Brain microvascular endothelial cell (primary cell): ENCODE measurements at regions not wholly inside any gene's neighbourhood (a gene's known extent, or its start where the extent isn't known, plus 50 kb on each side); places are given as distances from the start of the nearest gene placed in this dataset.

Experiments used
- DNase-seq: peaks from one replicate; pipeline ENCODE4 v3.0.0-alpha.2; 2020
- H3K27ac ChIP-seq: fragments of 250-450 bp; sonication (Bioruptor Pico); 2 replicates; pipeline ENCODE4 v1.5.1; 2020; ENCODE audit warnings: mild to moderate bottlenecking, moderate library complexity
- H3K27me3 ChIP-seq: fragments of 250-450 bp; sonication (Bioruptor Pico); replicated peaks from 2 replicates; pipeline ENCODE4 v1.5.1; 2020; ENCODE audit warnings: mild to moderate bottlenecking
- H3K36me3 ChIP-seq: fragments of 250-450 bp; sonication (Bioruptor Pico); replicated peaks from 2 replicates; pipeline ENCODE4 v1.5.1; 2020; ENCODE audit warnings: mild to moderate bottlenecking
- H3K4me3 ChIP-seq: 2 replicates; pipeline ENCODE4 v1.5.1; 2011; ENCODE audit warnings: low read depth, mild to moderate bottlenecking, control low read depth, low read length, moderate library complexity
- CTCF ChIP-seq: IDR thresholded peaks from 2 replicates; pipeline ENCODE4 v1.5.1; 2011; ENCODE audit warnings: low read depth, mild to moderate bottlenecking, moderate library complexity, low read length, control low read depth, inconsistent platforms; ENCODE audit errors: missing control alignments
- in situ Hi-C: cut with HindIII; loops from 2 replicates; pipeline ENCODE4 v1.10.0; 2017; ENCODE audit warnings: low sequenced_read_pairs, low pct_ligation_motif_present

GRCh38 chr1:38718031-38718430, 141.5 kb downstream of the RRAGC start:
- DNase-seq = no peak
- no peak overlapping the region for H3K4me3 ChIP-seq
- H3K27ac ChIP-seq = no peak overlapping the region
- no peaks in the 10 kb centered on the region for H3K27me3 ChIP-seq
- no peaks in the 10 kb centered on the region for H3K36me3 ChIP-seq
- TF ChIP-seq CTCF = no peak
- in situ Hi-C loops = no loop called here

GRCh38 chr1:38716229-38716628, 143.3 kb downstream of the RRAGC start:
- no peak for DNase-seq
- no peak overlapping the region for H3K27ac ChIP-seq
- no peaks in the 10 kb centered on the region for H3K36me3 ChIP-seq
- H3K27me3 ChIP-seq = no peaks in the 10 kb centered on the region
- in situ Hi-C loops = no loop called here
- no peak for TF ChIP-seq CTCF
- no peak overlapping the region for H3K4me3 ChIP-seq

GRCh38 chr1:38715415-38715814, 144.2 kb downstream of the RRAGC start:
- Histone ChIP-seq H3K36me3 (no peaks in the 10 kb centered on the region), H3K4me3 (no peak overlapping the region), H3K27ac (no peak overlapping the region), H3K27me3 (no peaks in the 10 kb centered on the region)
- in situ Hi-C loops = no loop called here
- no peak for DNase-seq
- TF ChIP-seq CTCF = no peak

GRCh38 chr1:38712046-38712445, 147.5 kb downstream of the RRAGC start:
- Histone ChIP-seq H3K27ac (no peak overlapping the region), H3K27me3 (no peaks in the 10 kb centered on the region), H3K4me3 (no peak overlapping the region), H3K36me3 (no peaks in the 10 kb centered on the region)
- DNase-seq = no peak
- in situ Hi-C loops = no loop called here
- no peak for TF ChIP-seq CTCF

- in situ Hi-C loops = no loop called here
- H3K27me3 ChIP-seq = no peaks in the 10 kb centered on the region
- TF ChIP-seq CTCF = no peak
- no peak for DNase-seq
- H3K4me3 ChIP-seq = no peak overlapping the region
- H3K36me3 ChIP-seq = no peaks in the 10 kb centered on the region
- H3K27ac ChIP-seq = no peak overlapping the region
These were observed 150.8 kb downstream of the RRAGC start for GRCh38 chr1:38708701-38709258.

GRCh38 chr1:38701088-38701487, 158.5 kb downstream of the RRAGC start:
- H3K4me3 ChIP-seq = no peak overlapping the region

More at GRCh38 chr1:38701088-38701487, 158.5 kb downstream of the RRAGC start:
- TF ChIP-seq CTCF = no peak
- no peaks in the 10 kb centered on the region for H3K36me3 ChIP-seq
- H3K27me3 ChIP-seq = no peaks in the 10 kb centered on the region
- in situ Hi-C loops = no loop called here
- DNase-seq = no peak
- no peak overlapping the region for H3K27ac ChIP-seq
